Stomach (tissue), 8 donors: ENCODE measurements at regions not wholly inside any gene's neighbourhood (a gene's known extent, or its start where the extent isn't known, plus 50 kb on each side); places are given as distances from the start of the nearest gene placed in this dataset.

ENCODE experiments used
- DNase-seq, 2 donors: peaks; one replicate each; pipeline versions ENCODE4 v3.0.0 to v3.0.0-alpha.2; 2013 to 2019
- H3K27ac ChIP-seq, 5 donors: fragments of 200-600 bp in 4 of 5; sonication (generic) in 4 of 5; one replicate each; pipeline ENCODE4 v1.5.1; 2013 to 2019; ENCODE audit warnings: mild to moderate bottlenecking in 1 of 5, moderate library complexity in 1 of 5
- H3K27me3 ChIP-seq, 3 donors: fragments of 200-600 bp; sonication (generic); one replicate each; pipeline ENCODE4 v1.5.1; 2017 to 2019; ENCODE audit warnings: mixed run types in 1 of 3
- H3K36me3 ChIP-seq, 4 donors: fragments of 200-600 bp; sonication (generic); 1 replicate in 3 of 4; 2 replicates in 1 of 4; pipeline ENCODE4 v1.5.1; 2016 to 2019
- H3K4me1 ChIP-seq, 4 donors: fragments of 200-600 bp; sonication (generic); one replicate each; pipeline ENCODE4 v1.5.1; 2016 to 2019
- H3K4me3 ChIP-seq, 4 donors: fragments of 200-600 bp; sonication (generic) in 3 of 4; one replicate each; pipeline ENCODE4 v1.5.1; 2016 to 2019; ENCODE audit warnings: mild to moderate bottlenecking in 1 of 4
- H3K9me3 ChIP-seq, 4 donors: fragments of 200-600 bp; sonication (generic); one replicate each; pipeline ENCODE4 v1.5.1; 2016 to 2019
- CTCF ChIP-seq, 7 experiments: fragments of 450-650 bp in 4 of 7; fragments of 200-600 bp in 3 of 7; sonication (generic) in 3 of 7; IDR thresholded peaks; one replicate each; pipeline ENCODE4 v1.5.1; 2016 to 2019; ENCODE audit warnings: antibody characterized with exemption in 7 of 7, control low read depth in 2 of 7, mild to moderate bottlenecking in 1 of 7
- EP300 ChIP-seq: sonication (generic); formaldehyde crosslinking; IDR thresholded peaks from one replicate; pipeline ENCODE4 v1.6.1; 2017; ENCODE audit warnings: antibody characterized with exemption
- POLR2A ChIP-seq, 4 donors: fragments of 450-650 bp; IDR thresholded peaks; one replicate each; pipeline ENCODE4 v1.6.1; 2016; ENCODE audit warnings: antibody characterized with exemption in 4 of 4, control low read depth in 2 of 4, mild to moderate bottlenecking in 1 of 4, moderate library complexity in 1 of 4
- POLR2AphosphoS5 ChIP-seq, 3 donors: sonication (generic); formaldehyde crosslinking; IDR thresholded peaks; one replicate each; pipeline ENCODE4 v1.6.1; 2016; ENCODE audit warnings: antibody characterized with exemption in 3 of 3
- WGBS, 5 donors: extraction: QIAGEN DNeasy Blood & Tissue Kit in 3 of 5; methylation state at CpG; one replicate each; pipeline versions ENCODE4 v1.1.5 to v1.1.7; 2013 to 2018; 5-methylcytosine and 5-hydroxymethylcytosine counted together
- intact Hi-C: fragments of 100-400 bp; cut with DNase I; formaldehyde crosslinking; loops from one replicate; pipeline ENCODE4 v1.15.1; 2023; ENCODE audit warnings: low total_unique reads
- donor health status: healthy with polysubstance abuse.
- donor health status: Bipolar disorder and iron deficiency.
- donor health status: healthy.

- WGBS, 5 donors: 27 to 46% (median 45%) methylated on average over 1 of the region's 1 CpG
- intact Hi-C loops: no loop called here
- Histone ChIP-seq H3K4me3 (no peak overlapping the region), H3K27me3 (no peaks in the 10 kb centered on the region), H3K9me3 (no peaks in the 10 kb centered on the region), H3K4me1 (no peaks in the 10 kb centered on the region), H3K36me3 (no peaks in the 10 kb centered on the region), H3K27ac (no peak overlapping the region)
- DNase-seq: peak in 1 of 2 donors; percentile 25
- TF ChIP-seq POLR2AphosphoS5 (IDR thresholded peaks at IDR 0.05) (no peak), EP300 (no peak), CTCF (IDR thresholded peaks at IDR 0.05) (no peak)
Observed at GRCh38 chr4:132297346-132297745, 851.7 kb upstream of the PCDH10 start.

DNA sequence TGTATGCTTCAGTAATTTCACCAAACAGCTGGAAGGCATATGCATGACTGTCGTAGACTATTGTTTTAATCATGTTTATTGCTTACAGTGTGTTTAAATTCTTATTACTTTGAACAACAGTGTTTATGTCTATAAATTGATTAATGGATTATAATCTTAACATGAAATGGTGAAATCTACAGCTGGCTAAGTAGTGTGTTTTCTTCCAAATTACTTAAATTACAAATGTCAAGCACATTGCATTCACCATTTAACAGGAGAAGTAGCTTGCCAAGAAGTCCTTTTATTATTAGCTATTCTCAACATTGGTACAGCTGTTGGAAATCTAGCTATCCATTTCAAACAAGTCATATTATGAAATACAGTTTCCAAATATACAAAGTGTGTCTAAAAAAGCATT, 849.3 kb upstream of the PCDH10 start:
- Histone ChIP-seq H3K4me1 (no peaks in the 10 kb centered on the region), H3K4me3 (no peak overlapping the region), H3K27ac (no peak overlapping the region), H3K36me3 (no peaks in the 10 kb centered on the region), H3K9me3 (no peaks in the 10 kb centered on the region), H3K27me3 (no peaks in the 10 kb centered on the region)
- TF ChIP-seq CTCF (IDR thresholded peaks at IDR 0.05): no peak
- TF ChIP-seq POLR2A (IDR thresholded peaks at IDR 0.05): no peak
- no peak for TF ChIP-seq EP300
- TF ChIP-seq POLR2AphosphoS5 (IDR thresholded peaks at IDR 0.05): no peak
- 68 to 77% (median 69%) methylated on average over 1 of the region's 1 CpG for WGBS, 5 donors
- DNase-seq: peak in 1 of 2 donors; percentile 5
- intact Hi-C loops: no loop called here

GRCh38 chr4:132312521-132312920, 836.6 kb upstream of the PCDH10 start:
- WGBS, 5 donors: 64 to 89% (median 81%) methylated on average over 2 of the region's 2 CpGs
- H3K27ac ChIP-seq: no peak overlapping the region

GRCh38 chr4:132313852-132314251, 835.2 kb upstream of the PCDH10 start:
- TF ChIP-seq POLR2A (IDR thresholded peaks at IDR 0.05) (no peak), CTCF (IDR thresholded peaks at IDR 0.05) (no peak), EP300 (no peak), POLR2AphosphoS5 (IDR thresholded peaks at IDR 0.05) (no peak)
- DNase-seq: no peak
- intact Hi-C loops: no loop called here
- H3K4me3 ChIP-seq: no peak overlapping the region
- no peak overlapping the region for H3K27ac ChIP-seq
- H3K9me3 ChIP-seq: no peaks in the 10 kb centered on the region
- WGBS, 5 donors: 53 to 68% (median 56%) methylated on average over 7 of the region's 7 CpGs
- H3K27me3 ChIP-seq: no peaks in the 10 kb centered on the region
- no peaks in the 10 kb centered on the region for H3K4me1 ChIP-seq
- no peaks in the 10 kb centered on the region for H3K36me3 ChIP-seq

More at GRCh38 chr4:132312521-132312920, 836.6 kb upstream of the PCDH10 start:
- Histone ChIP-seq H3K27me3 (no peaks in the 10 kb centered on the region), H3K4me3 (no peak overlapping the region), H3K9me3 (no peaks in the 10 kb centered on the region), H3K4me1 (no peaks in the 10 kb centered on the region), H3K36me3 (no peaks in the 10 kb centered on the region)
- intact Hi-C loops: no loop called here
- DNase-seq: no peak
- no peak for TF ChIP-seq POLR2AphosphoS5 (IDR thresholded peaks at IDR 0.05)
- TF ChIP-seq CTCF (IDR thresholded peaks at IDR 0.05): no peak
- TF ChIP-seq EP300: no peak
- TF ChIP-seq POLR2A (IDR thresholded peaks at IDR 0.05): no peak
